ENCODE measurements at regions not wholly inside any gene's neighbourhood (a gene's known extent, or its start where the extent isn't known, plus 50 kb on each side); places are given as distances from the start of the nearest gene placed in this dataset.

- DNase-seq (ENCODE audit: low read depth in 2 of 3, low spot score in 1 of 3): peak in 1 of 3 donors; percentile 62
Measured at GRCh38 chr13:110965038-110965754, 50.3 kb upstream of the ANKRD10 start.
